ENCODE measurements at regions not wholly inside any gene's neighbourhood (a gene's known extent, or its start where the extent isn't known, plus 50 kb on each side); places are given as distances from the start of the nearest gene placed in this dataset.

- H3K27ac ChIP-seq: no peak overlapping the region
- H3K4me1 ChIP-seq: no peaks in the 10 kb centered on the region
- no peak overlapping the region for H3K4me3 ChIP-seq
- no peaks in the 10 kb centered on the region for H3K36me3 ChIP-seq
- DNase-seq (ENCODE audit: low spot score): no peak
- TF ChIP-seq CTCF (IDR thresholded peaks at IDR 0.05): no peak
- no peaks in the 10 kb centered on the region for H3K27me3 ChIP-seq
- no peaks in the 10 kb centered on the region for H3K9me3 ChIP-seq
These were observed 154.2 kb downstream of the ESM1 start for GRCh38 chr5:54831233-54831632.

DNA sequence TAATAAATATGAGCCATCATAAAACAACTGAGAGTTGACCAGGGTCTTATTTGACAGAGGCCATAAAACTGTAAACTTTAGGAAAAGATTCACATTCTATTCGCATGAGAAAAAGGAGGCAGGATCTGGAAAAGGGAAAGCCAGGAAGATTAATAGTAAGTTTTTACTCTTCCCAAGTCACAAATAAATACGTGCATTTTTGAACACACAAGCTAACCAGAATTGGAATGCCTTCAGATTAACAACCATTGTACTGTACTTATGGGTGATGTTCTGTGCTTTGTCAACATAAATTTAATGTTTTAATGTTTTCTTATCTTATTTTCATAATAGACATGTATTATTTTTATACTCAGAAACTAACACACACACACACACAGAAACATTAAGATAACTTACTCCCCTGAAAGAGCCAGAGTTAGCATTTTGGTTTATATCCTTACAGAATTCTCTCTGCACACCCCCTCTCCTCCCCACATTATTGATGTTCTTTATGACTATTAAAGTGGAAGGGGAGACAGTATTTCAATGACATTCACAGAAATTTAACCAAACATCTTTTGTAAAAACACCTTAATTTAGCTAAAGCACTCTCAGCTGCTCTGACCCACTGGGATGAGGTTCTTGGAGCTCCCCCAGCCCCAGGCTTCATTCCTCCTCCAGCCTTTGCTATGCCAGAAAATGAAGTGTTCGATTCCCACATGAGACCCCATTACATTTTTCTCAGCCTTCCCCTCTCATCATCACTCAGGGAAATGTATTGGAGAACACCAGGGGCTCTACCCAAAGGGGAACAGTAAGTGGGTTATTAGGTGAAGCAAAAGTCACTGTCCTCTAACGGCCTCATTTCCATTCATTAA lies 155.5 kb downstream of the ESM1 start:
- H3K4me1 ChIP-seq: no peaks in the 10 kb centered on the region
- no peak for DNase-seq (ENCODE audit: low spot score)
- TF ChIP-seq CTCF (IDR thresholded peaks at IDR 0.05): no peak
- H3K9me3 ChIP-seq: no peaks in the 10 kb centered on the region
- no peaks in the 10 kb centered on the region for H3K36me3 ChIP-seq
- no peak overlapping the region for H3K4me3 ChIP-seq
- no peak overlapping the region for H3K27ac ChIP-seq
- no peaks in the 10 kb centered on the region for H3K27me3 ChIP-seq

GRCh38 chr5:54829102-54829501 lies 156.3 kb downstream of the ESM1 start:
- Histone ChIP-seq H3K4me3 (no peak overlapping the region), H3K36me3 (no peaks in the 10 kb centered on the region), H3K4me1 (no peaks in the 10 kb centered on the region), H3K9me3 (no peaks in the 10 kb centered on the region), H3K27ac (no peak overlapping the region), H3K27me3 (no peaks in the 10 kb centered on the region)
- TF ChIP-seq CTCF (IDR thresholded peaks at IDR 0.05): no peak
- DNase-seq (ENCODE audit: low spot score): no peak

GRCh38 chr5:54828151-54828550 lies 157.2 kb downstream of the ESM1 start:
- Histone ChIP-seq H3K27me3 (no peaks in the 10 kb centered on the region), H3K4me1 (no peaks in the 10 kb centered on the region), H3K4me3 (no peak overlapping the region), H3K36me3 (no peaks in the 10 kb centered on the region), H3K9me3 (no peaks in the 10 kb centered on the region), H3K27ac (no peak overlapping the region)
- no peak for TF ChIP-seq CTCF (IDR thresholded peaks at IDR 0.05)
- no peak for DNase-seq (ENCODE audit: low spot score)

DNA sequence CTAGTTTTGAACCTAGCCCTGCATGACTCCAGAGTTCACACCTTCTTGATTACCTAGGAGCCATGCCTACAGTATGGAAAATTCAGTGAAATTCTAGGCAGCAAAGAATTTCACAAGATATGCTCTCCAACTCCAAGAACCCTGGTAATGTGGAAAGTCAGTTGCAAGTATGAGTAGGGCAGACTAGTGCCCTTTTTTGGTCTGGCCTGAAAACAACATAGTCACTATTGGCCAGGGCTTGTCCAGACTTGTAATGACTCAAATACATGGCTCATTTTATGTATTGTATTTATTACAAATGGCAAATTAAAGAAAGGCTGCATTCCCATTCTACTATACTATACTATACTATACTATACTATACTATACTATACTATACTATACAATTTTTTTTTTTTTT lies 160.4 kb downstream of the ESM1 start:
- Histone ChIP-seq H3K9me3 (no peaks in the 10 kb centered on the region), H3K27me3 (no peaks in the 10 kb centered on the region), H3K27ac (no peak overlapping the region), H3K36me3 (no peaks in the 10 kb centered on the region), H3K4me1 (no peaks in the 10 kb centered on the region), H3K4me3 (no peak overlapping the region)
- no peak for DNase-seq (ENCODE audit: low spot score)
- no peak for TF ChIP-seq CTCF (IDR thresholded peaks at IDR 0.05)

DNA sequence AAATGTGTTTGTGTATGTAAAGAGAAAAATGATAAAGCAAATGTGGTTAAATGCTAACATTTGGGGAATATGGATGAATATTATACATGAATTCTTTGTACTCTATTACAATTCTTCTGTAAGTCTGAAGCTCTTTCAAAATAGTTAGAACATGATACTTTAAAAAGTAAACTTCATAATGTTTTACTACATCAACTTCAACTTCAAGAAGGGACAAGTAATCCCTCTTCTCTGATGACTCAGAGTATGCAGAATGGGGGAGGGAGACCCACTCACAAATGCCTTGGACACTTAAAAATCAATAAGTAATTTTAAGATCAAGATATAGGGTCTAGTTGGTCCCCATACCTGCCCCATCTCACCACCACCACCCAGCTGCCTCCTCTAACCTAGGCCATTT lies 162.4 kb downstream of the ESM1 start:
- Histone ChIP-seq H3K36me3 (no peaks in the 10 kb centered on the region), H3K27me3 (no peaks in the 10 kb centered on the region), H3K4me3 (no peak overlapping the region), H3K27ac (no peak overlapping the region), H3K4me1 (no peaks in the 10 kb centered on the region), H3K9me3 (no peaks in the 10 kb centered on the region)
- DNase-seq (ENCODE audit: low spot score): no peak
- no peak for TF ChIP-seq CTCF (IDR thresholded peaks at IDR 0.05)

Measured in right atrium auricular region (tissue), 2 donors.